HG02678 (cell line): ENCODE measurements at regions not wholly inside any gene's neighbourhood (a gene's known extent, or its start where the extent isn't known, plus 50 kb on each side); places are given as distances from the start of the nearest gene placed in this dataset.

Experiments used
- ATAC-seq: cut with Tn5 transposase; IDR thresholded peaks from one replicate; pipeline ENCODE4 v1.9.1; 2021; ENCODE audit warnings: mild to moderate bottlenecking, moderate library complexity; ENCODE audit not compliant: unreplicated experiment

DNA sequence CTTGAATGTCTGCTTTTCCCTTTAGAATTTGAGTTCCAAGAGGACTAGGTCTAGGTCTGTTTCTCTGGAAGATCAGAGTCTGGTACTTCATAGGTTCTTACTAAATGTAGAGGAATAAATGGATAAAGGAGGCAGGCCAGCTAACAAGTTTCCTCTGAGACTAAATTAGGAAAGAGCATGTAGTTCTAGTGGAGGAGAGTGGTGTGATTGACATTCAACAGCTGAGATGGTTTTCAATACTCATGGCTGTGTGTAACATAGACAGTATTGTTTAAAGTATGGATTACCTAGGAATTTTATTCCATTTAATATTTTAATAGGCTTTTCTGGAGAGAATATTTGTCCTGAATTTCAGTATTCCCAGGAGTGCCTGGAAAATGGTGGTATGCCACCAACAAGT, 364.7 kb downstream of the METTL15 start:
- ATAC-seq, result no peak

DNA sequence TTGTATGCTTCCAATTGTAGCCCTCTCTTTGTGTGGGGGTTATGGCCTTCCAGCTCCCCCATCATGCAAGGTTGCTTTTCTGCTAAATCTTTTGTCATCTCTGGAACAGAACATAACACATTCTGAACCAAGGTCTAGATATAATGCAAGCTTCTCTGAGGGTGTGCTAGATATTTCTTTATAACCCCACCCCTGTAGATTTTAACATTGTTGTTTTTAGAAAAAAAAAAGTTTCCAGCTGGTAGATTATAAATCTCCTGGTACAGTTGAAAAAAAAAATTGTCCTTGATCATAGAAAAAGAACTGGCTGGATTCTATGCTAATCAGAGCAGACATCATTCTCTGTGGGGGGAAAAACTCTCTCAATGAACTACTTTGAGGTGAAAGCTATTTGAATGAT, 363.3 kb downstream of the METTL15 start:
- ATAC-seq, result no peak

DNA sequence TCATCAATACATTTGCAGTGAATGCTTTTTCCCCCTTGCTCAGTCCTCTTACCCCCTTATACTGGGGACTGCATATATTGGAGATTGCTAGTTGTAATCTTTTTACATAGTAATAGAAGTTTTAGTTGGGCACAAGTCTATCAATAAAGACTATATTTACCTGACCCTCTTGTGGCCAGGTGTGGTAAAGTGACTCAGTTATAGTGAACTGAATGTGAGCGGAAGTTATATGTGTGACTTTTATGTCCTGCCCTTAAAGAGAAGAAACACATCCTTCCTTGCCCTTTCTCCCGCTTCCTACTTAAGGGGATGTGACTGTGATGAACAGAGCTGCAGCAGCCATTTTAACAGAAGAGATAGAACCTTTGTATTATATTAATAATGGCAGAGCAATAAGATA, 362.0 kb downstream of the METTL15 start:
- no peak for ATAC-seq

DNA sequence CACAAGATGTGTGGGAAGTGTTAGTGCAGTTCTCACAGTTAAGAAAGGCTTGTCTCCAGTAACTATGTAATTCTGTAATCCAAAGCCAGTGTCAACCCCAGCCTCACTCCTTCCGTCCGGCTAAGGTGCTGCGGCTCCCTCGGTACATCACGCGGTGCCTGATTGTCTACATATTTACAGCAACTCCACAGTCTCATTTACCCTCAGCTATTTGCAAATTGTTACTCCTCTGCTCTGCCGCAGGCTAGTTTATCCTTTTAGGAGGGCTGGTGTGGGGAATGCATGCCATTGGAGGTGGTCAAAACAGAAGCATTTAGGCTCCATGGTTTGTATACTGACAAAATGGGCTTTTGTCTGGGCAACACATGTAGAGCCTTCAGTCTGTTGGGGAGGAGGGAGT, 358.3 kb downstream of the METTL15 start:
- no peak for ATAC-seq

DNA sequence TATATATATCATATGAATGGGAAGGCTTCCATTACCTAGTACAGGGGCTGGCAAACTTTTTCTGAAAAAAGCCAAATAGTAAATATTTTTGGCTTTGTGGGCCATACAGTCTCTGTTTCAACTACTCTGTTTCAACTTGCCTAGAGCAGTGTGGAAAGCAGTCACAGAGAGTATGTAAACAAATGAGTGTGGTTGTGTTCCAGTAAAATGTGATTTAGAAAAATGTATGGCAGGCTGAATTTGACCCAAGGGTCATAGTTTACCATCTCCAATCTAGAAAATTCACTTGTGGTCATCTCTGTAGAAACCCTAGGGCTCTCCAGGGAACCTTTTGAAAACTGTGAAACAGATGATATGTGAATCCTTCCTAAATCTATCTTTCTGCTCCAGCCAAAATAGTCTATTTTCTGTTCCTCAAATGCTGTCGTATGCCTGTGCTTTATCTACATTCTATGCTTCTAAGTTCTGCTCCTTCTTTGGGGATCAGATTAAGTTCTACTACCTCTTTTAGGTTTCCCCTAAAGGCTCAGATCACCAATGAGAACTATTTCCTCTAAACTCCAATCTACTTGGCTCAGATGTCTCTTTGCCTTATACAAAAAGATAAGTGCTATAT, 356.2 kb downstream of the METTL15 start:
- no peak for ATAC-seq

DNA sequence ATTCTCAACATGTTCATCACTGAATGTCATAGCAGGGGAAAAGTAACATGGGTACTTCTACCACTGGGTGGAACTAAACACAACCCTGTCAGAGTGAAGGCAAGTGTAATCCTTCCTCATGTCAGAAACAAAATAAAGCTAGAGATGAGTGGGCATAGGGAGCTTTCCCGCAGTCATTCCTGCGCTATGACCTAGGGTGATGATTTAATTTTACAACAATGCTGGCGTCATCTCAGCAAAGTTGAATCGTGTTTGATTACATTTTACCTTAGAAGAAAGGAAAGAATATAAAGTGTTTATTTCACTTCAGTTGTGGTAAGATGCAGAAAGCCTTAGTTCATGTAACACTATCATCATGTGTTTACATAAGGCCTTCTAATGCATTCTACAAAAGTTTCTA, 355.6 kb downstream of the METTL15 start:
- ATAC-seq, result no peak

DNA sequence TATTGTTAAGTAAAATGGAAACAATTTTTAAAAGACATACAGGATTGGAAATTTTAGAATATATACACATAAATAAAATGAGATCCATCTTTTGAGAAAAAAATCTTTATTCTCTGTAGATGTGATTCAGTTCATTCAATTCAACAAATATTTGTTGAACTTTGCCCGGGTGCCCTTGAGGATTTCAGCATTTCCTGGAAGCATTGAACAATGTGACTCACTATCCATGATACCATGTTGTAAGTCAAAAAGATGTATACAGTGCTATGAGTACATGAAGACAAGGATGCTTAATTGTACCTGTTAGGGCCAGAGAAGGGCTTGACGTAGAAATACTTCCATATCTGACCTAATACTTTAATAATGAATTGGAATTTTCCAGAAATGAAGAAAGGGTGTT, 353.7 kb downstream of the METTL15 start:
- no peak for ATAC-seq

DNA sequence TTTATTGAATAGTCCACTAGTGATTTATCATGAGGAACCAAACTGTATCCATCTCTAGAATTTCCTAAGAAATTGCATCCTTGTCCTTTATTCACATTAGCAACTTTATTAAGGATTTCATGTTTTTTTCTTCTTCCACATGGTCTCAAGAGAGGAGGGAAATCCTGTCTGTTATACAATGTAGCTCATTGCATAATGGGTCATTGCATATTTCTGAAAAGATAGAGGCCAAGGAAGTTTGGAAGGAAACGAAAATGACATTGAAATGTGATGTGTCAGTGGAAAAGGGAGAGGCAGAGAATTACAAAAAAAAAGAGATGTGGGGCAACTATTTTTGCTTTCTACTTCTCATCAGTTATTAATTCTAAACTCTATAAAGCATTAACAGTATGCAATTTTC, 353.1 kb downstream of the METTL15 start:
- no peak for ATAC-seq

DNA sequence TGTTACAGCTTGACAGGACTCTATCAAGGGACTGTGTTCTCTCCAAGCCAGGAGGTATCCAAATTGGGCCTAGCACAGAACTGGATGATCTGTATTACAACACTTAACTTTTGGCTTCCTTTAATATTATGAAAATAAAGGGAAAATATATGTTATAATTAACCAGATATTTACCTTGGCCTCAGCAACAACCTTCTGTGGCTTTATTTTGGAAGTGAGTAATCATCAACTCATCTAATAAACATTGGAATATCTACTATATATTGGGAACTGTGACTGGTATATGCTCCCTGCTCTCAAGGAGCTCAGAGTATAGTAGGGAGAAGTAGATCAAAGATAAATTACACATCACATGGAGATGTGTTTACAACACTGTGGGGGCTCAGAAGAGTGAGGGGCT, 352.2 kb downstream of the METTL15 start:
- ATAC-seq, result no peak

DNA sequence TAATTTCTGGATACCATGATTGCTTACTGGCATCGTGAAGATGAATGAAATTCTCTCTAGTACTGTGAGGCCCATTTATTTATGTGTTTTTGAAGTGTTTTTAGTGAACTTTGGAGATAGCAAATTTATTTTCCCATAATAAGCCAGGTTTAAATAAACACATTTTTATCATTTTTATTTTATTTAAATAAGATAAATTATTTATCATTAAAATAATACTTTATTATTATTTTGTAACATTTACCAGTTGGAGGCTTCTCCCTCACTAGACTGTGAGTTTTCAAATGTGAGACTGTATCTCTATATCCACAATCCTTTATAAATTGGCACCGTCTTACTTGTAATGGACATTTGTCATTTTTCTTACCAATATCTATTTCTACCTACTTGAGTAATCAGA, 351.7 kb downstream of the METTL15 start:
- no peak for ATAC-seq

DNA sequence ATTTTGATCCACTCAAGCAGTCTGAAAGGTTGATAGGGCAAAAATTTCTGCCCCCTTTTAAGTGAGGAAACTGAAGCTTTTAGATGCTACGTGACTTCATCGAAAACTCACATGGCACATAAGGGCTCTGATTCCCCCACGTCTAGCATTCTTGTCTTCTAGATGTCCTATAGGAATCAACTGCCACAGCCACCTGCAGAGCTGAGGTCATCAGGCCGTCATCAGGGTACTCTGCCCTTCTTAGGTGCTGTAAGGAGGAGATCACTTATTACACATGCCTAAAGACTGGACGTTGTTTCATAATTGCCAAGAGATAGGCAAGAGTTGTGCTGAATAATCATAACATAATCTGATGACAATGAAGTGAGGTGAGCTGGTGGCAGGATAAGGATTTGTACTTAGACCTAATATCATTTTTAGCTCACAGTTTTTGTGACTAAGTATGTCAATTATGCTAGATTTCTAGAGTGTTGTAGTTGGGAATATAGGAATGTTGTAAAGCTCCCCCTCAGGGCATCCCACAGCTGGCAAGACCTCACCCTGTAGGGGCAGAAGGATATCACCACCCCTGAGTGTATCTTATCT, 349.4 kb downstream of the METTL15 start:
- no peak for ATAC-seq

DNA sequence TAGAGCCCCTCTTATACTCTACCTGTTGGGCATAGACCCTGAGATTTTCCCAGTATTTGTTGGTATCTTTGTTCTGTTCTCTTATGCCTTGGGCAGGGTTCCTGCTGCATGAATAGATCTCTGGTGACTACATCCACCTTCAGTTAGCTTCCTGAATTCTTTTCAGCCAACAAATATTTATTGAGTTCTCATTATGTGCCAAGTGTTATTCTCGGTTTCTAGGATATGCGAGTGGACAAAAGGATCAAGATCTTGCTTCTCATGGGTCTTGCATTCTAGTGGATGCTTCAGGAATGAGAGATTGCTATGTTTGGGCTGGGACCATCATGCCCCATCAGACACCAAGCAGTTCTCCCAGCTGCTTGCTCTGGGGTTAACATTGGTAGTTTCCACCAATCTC, 340.0 kb downstream of the METTL15 start:
- ATAC-seq, result no peak

DNA sequence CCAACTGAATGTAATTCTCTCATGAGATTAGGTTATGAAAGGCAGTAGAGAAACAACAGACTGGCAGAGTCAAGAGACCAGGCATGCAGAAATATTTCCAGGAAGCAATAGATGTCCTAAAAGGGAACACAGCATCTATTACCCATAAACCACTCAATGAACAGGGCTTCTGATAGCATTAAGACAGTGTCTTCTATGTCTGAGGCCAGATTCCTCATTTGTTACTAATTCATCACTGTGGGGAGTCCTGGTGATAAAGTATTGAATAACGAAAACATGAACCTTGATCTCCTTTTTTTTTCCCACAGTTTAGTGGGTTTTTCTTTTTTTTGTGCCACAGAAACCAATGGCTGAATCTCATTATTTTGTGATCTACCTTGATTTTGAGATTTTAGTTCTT, 339.0 kb downstream of the METTL15 start:
- ATAC-seq, result no peak

DNA sequence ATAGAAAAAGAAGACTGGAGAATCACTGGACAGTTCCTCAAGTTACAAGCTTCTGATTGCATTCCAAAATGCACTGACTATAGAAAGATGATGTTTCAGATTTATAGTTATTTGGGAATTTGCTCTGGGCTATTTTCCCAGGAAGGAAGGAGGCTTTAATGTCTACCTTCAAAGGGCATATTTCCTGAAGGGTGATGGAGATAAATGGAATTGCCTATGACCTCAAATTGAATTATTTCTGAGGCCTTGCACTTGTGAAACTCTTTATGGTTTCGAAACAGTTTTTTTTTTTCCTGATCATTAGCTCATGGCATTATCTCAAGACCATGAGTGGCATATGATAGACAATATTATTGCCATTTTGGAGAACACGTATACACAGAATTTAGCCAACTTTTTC, 333.9 kb downstream of the METTL15 start:
- ATAC-seq, result no peak

DNA sequence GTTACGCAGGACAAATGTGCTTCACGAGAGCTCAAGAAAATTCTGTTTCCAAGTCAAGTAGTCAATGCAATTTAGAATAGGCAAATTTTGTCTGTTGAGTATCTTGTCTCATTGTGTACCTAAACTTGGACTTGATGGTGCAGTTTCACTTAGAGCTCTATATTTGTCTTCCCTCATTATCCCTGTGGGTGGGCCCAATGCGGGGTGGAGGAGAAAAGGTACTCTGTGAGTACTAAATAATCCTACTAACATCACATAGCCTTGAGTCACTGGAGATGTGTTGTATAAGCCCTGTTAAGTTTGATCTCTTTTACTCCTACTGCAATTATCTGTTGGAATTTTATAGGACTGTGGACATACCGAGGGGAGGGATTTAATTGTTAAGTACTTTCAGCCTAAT, 331.2 kb downstream of the METTL15 start:
- no peak for ATAC-seq

DNA sequence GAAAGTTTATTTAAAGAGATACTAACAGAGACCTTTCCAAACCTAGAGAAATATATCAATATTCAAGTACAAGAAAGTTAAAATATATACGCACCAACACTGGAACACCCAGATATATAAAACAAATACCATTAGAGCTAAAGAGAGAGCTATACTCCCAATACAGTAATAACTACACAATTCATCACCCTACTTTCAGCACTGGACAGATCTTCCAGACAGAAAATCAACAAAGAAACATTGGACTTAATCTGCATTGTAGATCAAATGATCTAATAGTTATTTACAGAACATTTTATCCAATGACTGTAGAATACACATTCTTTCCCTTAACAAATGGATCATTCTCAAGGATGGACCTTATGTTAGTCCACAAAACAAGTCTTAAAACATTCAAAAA, 311.9 kb downstream of the METTL15 start:
- ATAC-seq, result no peak

DNA sequence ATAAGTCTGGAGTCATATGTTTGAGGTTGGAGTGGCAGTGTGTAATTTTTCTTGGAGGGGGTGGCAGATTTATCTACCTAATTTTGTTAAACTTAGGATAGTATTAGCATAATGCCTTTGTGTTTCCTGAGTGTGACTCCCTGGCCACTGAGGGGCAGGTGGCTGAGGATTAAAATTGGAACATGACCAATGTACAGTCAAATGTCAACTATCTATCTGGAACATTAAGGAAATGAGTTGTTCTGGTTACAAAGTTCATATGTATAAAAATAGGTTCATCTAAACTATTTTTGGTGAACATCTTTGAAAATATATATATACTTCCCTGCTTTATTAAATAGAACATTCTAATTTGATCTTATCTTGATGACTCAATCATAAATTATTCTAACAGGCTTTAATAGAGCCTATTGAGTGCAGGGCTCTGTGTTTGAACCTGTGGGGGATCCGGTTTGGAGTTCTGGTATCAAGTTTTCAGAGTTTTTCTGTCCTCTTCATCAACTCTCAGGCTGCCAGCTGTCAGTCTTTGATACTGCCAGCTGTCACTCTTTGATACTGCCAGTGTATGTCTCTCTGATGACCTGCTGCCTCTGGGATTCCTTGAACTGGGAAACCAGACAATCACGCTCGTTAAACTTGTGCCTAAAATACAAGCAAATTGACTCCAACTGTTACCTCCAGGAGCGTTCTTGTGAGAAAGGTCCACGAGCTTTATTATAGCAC, 309.6 kb downstream of the METTL15 start:
- no peak for ATAC-seq

DNA sequence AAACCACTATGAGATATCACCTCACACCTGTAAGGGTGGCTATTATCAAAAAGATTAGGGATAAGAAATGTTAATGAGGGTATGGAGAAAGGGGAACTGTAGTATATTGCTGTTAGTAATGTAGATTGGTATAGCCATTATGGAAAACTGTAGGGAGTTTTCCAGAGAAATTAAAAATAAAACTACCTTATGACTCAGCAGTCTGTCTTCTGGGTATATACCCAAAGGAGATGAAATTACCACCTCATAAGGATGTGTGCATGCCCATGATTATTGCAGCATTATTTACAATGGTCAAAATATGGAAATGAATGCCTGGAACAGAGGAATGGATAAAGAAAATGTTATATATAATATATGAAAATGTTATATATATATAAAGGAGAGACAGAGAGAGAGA, 303.8 kb downstream of the METTL15 start:
- no peak for ATAC-seq

DNA sequence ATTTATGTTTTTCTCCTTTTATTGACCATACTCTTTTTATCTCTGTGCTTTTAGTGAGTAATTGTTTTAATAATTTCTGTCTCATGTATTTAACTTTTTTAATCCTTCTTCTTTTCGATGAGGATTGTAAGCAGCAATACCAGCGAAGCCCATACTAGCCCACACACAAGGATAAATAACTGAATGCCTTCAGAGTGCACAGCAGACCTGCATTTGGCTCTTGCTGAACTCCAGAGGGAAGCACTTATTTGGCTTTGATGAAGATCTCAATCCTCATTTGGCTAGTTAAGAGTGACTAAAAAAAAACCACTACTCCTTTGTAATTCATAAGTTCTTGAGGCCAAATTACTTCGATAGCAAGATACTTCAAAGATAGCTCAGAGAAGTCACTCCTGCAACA, 293.3 kb downstream of the METTL15 start:
- ATAC-seq, result no peak

DNA sequence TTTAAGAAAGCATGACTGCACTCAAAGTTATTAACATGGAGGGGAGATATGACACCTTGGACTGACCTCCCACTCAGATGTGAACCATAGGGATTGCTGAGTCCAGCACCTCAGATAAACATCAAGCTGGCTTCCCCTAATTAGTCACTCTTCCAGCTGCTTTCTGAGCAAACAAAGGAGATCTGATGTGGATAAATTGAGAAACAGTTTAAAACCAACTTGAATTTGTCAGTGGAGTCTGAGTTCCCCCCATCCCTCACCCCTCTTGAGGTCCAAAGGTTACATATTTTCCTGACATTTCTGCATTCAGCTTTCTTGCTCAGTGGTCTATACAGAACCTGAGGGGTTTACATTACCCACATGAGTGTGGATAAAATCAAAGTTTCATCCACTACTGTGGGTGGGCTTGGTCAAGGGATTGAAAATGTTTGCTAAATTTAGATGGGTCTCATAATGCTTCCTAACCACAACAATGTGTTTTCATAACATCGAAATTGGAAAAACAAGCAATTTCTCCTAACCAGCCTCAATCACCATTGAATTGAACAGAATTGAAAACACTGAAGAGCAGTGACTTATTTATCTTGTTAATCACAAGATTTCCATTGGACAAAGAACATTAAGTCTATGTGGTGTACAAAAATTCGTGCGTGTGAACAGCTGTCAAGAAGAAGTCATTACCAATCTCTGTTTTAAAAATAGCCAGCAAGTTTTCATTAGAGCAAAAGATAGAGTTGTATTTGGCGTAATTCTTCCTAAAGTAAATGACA, 292.3 kb downstream of the METTL15 start:
- no peak for ATAC-seq

DNA sequence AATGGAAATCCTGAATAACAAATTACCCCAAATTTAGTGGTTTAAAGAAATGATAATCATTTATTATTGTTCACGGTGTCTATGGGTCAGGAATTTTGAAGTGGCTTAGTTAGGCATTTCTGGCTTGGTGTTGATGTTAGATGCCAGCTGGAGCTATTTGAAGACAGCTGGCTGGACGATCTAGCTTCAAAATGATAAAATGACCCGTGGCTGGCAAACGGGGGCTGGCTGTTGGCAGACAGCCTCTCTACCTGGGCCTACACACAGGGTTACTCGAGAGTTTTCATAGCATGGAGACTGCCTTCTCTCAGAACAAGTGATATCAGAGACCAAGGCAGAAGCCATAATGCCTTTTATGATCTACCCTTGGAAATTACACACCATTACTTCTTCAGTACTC, 285.2 kb downstream of the METTL15 start:
- no peak for ATAC-seq

DNA sequence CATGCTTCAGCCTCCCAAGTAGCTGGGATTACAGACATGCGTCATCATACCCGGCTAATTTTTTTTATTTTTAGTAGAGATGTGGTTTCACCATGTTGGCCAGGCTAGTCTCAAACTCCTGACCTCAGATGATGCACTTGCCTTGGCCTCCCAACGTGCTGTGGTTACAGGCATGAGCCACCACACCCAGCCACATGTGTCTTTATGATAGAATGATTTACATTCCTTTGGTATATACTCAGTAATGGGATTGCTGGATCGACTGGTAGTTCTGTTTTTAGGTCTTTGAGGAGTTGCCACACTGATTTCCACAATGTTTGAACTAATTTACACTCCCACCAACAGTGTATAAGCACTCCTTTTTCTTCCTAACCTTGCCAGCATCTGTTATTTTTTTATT, 276.2 kb downstream of the METTL15 start:
- ATAC-seq, result no peak
